ENCODE measurements at regions not wholly inside any gene's neighbourhood (a gene's known extent, or its start where the extent isn't known, plus 50 kb on each side); places are given as distances from the start of the nearest gene placed in this dataset.

- H3K4me2 ChIP-seq (ENCODE audit: insufficient read depth in 1 of 2, low read depth in 2 of 2, low read length in 2 of 2) = 0 out of 4 replicates have a peak overlapping the region, but pooled peaks of 1 of the 2 experiments have one; percentile 1
- no peak overlapping the region for H3K27ac ChIP-seq (ENCODE audit: low read depth, low read length)
- POLR2A ChIA-PET (ENCODE audit: partially characterized antibody) = no interaction called here
- no peak overlapping the region for H3K9ac ChIP-seq (replicated peaks in 1 of 4; ENCODE audit: extremely low read depth in 1 of 4, low read depth in 3 of 4, low read length in 3 of 4)
- no peak overlapping the region for H2AK5ac ChIP-seq (ENCODE audit: low read depth, low read length)
- peak overlapping the region; percentile 26 for H2BK120ac ChIP-seq (replicated peaks; ENCODE audit: low read depth, low read length)
- no peaks in the 10 kb centered on the region for H3K23me2 ChIP-seq (ENCODE audit: low read depth, low read length)
- H3K79me2 ChIP-seq (ENCODE audit: control insufficient read depth in 1 of 2, insufficient read depth in 2 of 2, low read length in 2 of 2) = no peaks in the 10 kb centered on the region
- WGBS, 2 experiments (ENCODE audit: extremely low coverage in 1 of 2, insufficient coverage in 1 of 2, insufficient read length in 1 of 2, insufficient replicate concordance in 2 of 2, low coverage in 1 of 2, low lambda C conversion rate in 2 of 2, missing lambda C conversion rate in 1 of 2) = 89% methylated on average over 5 of the region's 5 CpGs; no CpG with 5 or more reads in 1 of the 2 experiments
- H3K4me1 ChIP-seq (replicated peaks in 1 of 4; ENCODE audit: control insufficient read depth in 3 of 4, insufficient read depth in 4 of 4, low read length in 3 of 4) = peaks cover 0 to 6% (median 2%) of the 10 kb centered on the region in 4 experiments; a peak in 1 of 7 replicates
- H3K4ac ChIP-seq (replicated peaks; ENCODE audit: insufficient read length, low read depth, low read length) = no peak overlapping the region
- no peaks in the 10 kb centered on the region for H3K9me3 ChIP-seq (ENCODE audit: insufficient read depth in 2 of 2, low read depth in 1 of 2, low read length in 1 of 2)
- no peaks in the 10 kb centered on the region for H3K79me1 ChIP-seq (ENCODE audit: low read depth, low read length)
- no peak overlapping the region; the same call in 1 of the 2 replicates for H3K18ac ChIP-seq (ENCODE audit: extremely low read depth, low read length)
- H3K4me3 ChIP-seq (ENCODE audit: extremely low read depth in 1 of 4, insufficient read depth in 2 of 4, low read depth in 3 of 4, low read length in 4 of 4) = no peak overlapping the region
- CTCF ChIA-PET (ENCODE audit: partially characterized antibody) = interaction anchor here (0.5 to 1.7 kb wide), 19 partner anchors 11 to 1462 kb away, joined by 3 to 8 read pairs (median 4); no protein-coding TSS in a partner anchor
- H4K91ac ChIP-seq (replicated peaks; ENCODE audit: insufficient read length, low read length) = no peak overlapping the region
- DNase-seq (ENCODE audit: low read depth in 1 of 2, low spot score in 2 of 2) = no peak
- H3K23ac ChIP-seq (ENCODE audit: insufficient read length) = no peak overlapping the region
- 0 out of 2 replicates have a peak overlapping the region, but pooled peaks have one; percentile 21 for H2BK5ac ChIP-seq (ENCODE audit: low read depth, low read length)
- H2BK20ac ChIP-seq (ENCODE audit: low read length) = peak overlapping the region; percentile 48; the same call in 1 of the 2 replicates
- no peak overlapping the region for H4K8ac ChIP-seq (ENCODE audit: extremely low read depth, insufficient read depth, low read length)
- no peaks in the 10 kb centered on the region for H3K27me3 ChIP-seq (replicated peaks in 1 of 4; ENCODE audit: control insufficient read depth in 3 of 4, extremely low read depth in 1 of 4, insufficient read depth in 3 of 4, low read length in 3 of 4)
- no peaks in the 10 kb centered on the region for H4K20me1 ChIP-seq (replicated peaks in 1 of 2; ENCODE audit: control insufficient read depth in 1 of 2, insufficient read depth in 2 of 2, low read length in 2 of 2)
- no peak overlapping the region for H3K56ac ChIP-seq (replicated peaks; ENCODE audit: insufficient read length, low read depth, low read length)
- no peak overlapping the region for H4K5ac ChIP-seq (ENCODE audit: insufficient read length, low read depth, low read length)
- no peak overlapping the region for H3K14ac ChIP-seq (ENCODE audit: insufficient read length)
- H2BK12ac ChIP-seq (ENCODE audit: low read depth, low read length) = peak overlapping the region; percentile 53; the same call in 1 of the 2 replicates
- H2BK15ac ChIP-seq (ENCODE audit: low read length) = no peak overlapping the region
- FAIRE-seq = no peak
- no peak overlapping the region for H2AFZ ChIP-seq (ENCODE audit: low read length)
- H3K36me3 ChIP-seq (ENCODE audit: control insufficient read depth in 2 of 4, insufficient read depth in 4 of 4, low read length in 3 of 4) = no peaks in the 10 kb centered on the region
- TF ChIP-seq GABPA (IDR thresholded peaks at IDR 0.05; ENCODE audit: borderline replicate concordance, insufficient read depth, low read length) = no peak
- TF ChIP-seq PHF8 (conservative IDR thresholded peaks at IDR 0.05; ENCODE audit: low read depth, low read length) = no peak
- no peak for TF ChIP-seq MAX (IDR thresholded peaks at IDR 0.05)
- TF ChIP-seq CTBP2 (IDR thresholded peaks at IDR 0.05; ENCODE audit: borderline replicate concordance, insufficient read depth, insufficient read length, low read length) = no peak
- TF ChIP-seq CHD1 (IDR thresholded peaks at IDR 0.05; ENCODE audit: low read depth, low read length) = no peak
- no peak for TF ChIP-seq GTF2F1 (IDR thresholded peaks at IDR 0.05; ENCODE audit: borderline replicate concordance, low read depth, low read length)
- TF ChIP-seq SP1 (IDR thresholded peaks at IDR 0.05; ENCODE audit: low read depth, low read length) = no peak
- no peak for TF ChIP-seq MAFK (IDR thresholded peaks at IDR 0.05; ENCODE audit: low read depth, low read length)
- TF ChIP-seq TAF1 (IDR thresholded peaks at IDR 0.05; ENCODE audit: low read depth, low read length) = no peak
- no peak for TF ChIP-seq KDM4A (IDR thresholded peaks at IDR 0.05; ENCODE audit: low read depth, low read length, severe bottlenecking)
- TF ChIP-seq BCL11A (IDR thresholded peaks at IDR 0.05; ENCODE audit: low read depth in 2 of 2, low read length in 2 of 2) = no peak
- no peak for TF ChIP-seq HDAC2 (IDR thresholded peaks at IDR 0.05; ENCODE audit: borderline replicate concordance in 1 of 2, low read depth in 2 of 2, low read length in 2 of 2)
- TF ChIP-seq YY1 (IDR thresholded peaks at IDR 0.05; ENCODE audit: low read depth, low read length) = no peak
- TF ChIP-seq EZH2 (IDR thresholded peaks at IDR 0.05; ENCODE audit: low read depth, low read length, severe bottlenecking) = no peak
Measured at GRCh38 chr6:80523010-80523409, 416.5 kb downstream of the BCKDHB start.

Data from H1 (cell line).